GM19395 (cell line): ENCODE measurements at regions not wholly inside any gene's neighbourhood (a gene's known extent, or its start where the extent isn't known, plus 50 kb on each side); places are given as distances from the start of the nearest gene placed in this dataset.
"Not testable (repeated sequence)": the region's sequence is repeated elsewhere in the genome, so short reads cannot be mapped to it uniquely, and the experiment has no call there.

ENCODE experiments used
- ATAC-seq: cut with Tn5 transposase; IDR thresholded peaks from one replicate; pipeline ENCODE4 v1.9.1; 2021; ENCODE audit warnings: mild to moderate bottlenecking, moderate library complexity; ENCODE audit not compliant: unreplicated experiment

DNA sequence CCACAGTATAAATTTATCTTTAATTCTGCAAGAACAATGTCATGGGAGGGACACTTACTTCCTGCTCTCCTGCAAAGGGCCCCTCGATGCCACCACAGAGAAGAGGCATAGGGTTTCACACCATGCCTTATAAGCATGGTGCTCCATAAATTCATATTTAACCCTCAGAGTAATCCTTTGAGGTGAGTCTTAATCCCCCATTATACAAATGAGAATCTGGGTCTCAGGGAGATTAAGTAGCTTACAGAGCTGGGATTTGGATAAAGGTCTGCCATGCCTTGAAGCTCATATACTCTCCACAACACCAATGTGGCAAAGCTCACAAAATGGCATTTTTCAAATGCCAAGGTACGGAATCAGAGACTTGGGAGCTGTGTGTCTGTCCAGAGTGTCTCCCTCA, 268.5 kb upstream of the CCL2 start:
- no peak for ATAC-seq

DNA sequence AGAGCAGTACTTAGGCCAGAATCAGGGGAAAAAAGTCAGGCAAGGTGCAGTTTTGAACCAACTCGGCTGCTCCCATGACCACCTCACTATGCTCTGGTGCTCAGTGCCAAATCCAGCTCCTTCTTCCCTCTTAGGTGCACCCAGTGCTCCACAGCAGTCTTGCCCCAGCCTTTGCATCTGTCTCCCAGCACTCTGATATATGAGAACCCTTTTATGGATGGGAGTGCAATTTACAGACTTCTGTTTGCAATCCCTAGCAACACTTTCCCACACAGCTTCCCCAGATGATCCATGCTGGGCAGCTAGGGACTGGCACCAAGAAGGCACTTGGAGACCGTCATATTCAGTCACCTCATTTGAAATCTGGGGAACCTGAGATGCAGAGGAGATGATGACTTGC, 267.9 kb upstream of the CCL2 start:
- ATAC-seq = no peak

DNA sequence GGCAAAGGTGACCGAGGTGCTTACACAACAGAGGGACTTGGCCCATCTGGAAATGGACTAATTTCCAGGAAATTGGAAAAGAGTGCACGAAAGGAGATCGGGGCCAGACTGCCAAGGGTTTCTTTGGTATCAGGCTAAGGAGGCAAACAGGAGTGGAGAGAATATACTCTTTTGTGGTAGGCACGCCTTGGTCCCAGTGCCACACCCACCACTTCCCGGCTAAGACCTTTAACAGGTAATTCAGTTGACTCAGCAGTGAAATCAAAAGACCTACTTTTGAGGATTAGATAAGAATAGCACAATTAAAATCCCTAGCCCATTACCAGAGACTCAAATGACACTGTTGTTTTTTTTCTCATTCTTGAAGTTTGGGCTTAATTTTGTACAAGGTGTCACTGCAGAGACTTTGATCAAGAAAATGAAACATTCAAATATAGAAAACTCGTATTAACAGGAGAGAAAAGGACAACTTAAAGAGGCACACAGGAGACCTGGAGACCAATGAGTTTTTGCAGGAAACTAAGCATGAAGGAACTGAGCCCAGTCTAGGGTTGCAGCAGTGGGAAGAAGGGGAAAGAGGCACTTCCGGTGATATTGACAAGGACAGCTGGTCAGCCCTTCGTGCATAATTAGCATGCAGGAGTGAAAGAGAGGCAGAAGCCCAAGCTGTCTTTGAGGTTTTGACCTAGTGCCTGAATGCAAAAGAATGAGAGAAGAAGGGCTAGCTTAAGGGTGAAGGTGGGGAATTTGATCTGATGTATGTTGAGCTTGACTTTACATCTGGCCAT, 265.5 kb upstream of the CCL2 start:
- ATAC-seq = no peak

DNA sequence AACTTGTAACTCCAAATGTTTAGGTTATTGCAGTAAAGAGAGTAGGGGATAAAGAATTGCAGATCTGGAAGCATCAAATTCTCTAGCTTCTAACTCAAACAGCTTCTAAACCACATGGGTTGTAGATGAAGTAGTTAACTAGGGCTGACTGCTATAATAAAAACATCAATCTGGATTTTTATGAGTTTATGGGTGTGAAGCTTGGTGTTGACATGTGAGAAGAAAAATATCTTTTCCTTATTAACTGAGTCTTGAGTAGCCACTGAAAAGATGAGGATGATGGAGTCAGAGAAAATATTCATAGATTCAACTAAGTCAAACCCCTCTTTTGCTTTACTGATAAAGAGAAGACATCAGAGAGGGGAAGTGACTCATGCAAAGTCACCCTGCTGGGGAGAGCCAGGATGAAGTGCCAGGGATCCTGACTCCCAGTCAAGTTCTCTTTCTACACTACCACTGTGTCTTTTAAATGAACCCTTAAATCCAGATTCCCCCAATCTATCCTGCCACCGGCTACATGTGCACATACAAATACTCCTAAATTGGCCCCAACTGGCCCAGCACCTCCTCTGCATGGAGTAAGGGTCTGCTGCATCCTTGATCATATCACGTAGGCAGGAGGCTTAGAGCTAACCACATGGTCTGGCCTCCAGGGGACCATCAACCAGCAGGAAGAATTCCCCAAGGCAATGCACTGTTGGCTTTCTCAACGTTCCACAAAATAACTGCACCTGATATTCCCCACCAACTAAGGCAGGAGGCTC, 264.0 kb upstream of the CCL2 start:
- ATAC-seq = no peak

DNA sequence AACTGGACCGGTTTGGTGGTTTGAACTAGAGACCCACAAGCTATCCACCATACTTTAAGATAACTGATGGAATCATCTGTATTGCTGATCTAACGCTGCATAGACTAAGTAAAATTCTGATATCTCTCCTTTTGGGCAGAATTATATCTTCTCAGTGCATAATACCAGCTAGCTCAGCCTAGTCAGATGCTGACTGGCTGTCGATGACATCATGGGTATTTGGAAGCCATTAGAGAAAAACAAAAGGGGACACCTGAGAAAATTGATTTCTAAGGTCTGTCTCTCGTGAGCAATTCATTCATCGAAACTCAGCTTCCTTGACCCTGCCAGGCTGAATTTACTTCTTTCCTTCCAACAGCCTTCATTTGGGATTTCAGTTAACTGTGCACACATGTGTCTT, 263.0 kb upstream of the CCL2 start:
- ATAC-seq = no peak

DNA sequence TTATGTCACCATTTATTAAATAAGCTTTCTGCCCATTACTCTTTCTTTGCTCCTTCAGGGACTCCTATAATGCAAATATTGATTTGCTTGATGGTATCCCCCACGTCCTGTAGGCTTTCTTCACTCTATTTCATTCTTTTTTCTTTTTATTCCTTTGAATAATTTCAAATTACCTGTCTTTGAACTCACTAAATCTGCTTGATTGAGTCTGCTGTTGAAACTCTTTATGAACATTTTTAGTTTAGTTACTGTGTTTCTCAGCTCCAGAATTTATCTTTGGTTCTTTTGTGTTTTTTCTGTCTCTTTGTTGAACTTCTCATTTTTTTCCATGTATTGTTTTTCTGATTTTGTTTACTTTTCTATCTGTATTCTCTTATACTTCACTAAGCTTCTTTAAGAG, 254.4 kb upstream of the CCL2 start:
- no peak for ATAC-seq

DNA sequence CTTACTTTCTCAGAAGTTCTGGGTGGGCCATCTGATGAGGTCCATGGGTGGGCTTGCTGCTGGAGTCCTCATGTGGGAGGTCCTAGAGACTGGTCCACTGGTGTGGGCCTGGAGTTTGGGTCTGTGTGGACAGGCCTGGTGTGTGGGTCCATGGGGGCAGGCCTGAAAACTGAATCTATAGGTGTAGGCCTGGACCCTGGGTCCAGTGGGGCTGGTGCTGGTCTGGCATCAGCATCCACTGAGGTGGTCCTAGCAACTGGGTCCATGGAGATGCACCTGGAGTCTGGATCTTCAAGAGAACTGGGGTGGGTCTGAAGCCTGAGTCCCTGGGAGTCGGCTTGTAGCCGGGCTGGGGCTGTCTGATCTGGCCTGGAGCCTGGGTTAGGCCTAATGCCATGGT, 253.8 kb upstream of the CCL2 start:
- no peak for ATAC-seq

DNA sequence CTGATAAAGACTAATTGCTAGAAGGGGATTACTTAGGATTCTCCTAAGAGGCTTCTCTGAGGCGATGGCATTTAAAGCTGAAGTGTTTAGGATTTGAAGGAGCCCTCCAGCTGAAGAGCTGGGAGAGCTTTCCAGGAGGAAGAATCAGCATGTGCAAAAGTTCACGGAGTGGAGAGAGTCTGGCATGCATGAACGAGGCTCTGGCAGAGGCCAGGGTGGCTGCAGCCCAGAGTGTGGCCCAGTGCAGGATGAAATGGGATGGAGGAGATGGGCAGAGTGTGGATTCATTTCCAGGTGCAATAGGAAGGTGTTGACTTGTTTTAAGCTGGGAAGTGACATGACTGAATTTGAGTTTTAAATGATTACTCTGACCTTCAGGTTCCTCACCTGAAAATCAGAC, 249.0 kb upstream of the CCL2 start:
- no peak for ATAC-seq

DNA sequence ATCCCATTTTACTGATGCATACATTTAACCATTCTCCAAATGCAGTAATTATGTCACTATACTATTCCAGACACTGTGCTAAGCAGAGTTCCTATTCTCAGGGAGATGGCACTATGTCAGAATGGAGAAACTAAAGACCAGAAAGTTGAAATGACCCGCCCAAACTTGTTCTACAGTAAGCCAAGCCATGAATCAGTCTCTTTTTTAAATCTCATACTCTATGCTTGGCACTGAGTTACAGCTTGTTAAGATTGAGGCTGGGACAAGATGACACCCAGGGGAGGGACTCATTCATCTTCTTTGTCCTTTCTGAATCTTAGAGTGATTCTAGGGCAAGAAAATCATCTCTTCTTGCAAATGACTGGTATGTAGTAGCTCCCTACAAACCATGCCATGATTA, 247.0 kb upstream of the CCL2 start:
- no peak for ATAC-seq

DNA sequence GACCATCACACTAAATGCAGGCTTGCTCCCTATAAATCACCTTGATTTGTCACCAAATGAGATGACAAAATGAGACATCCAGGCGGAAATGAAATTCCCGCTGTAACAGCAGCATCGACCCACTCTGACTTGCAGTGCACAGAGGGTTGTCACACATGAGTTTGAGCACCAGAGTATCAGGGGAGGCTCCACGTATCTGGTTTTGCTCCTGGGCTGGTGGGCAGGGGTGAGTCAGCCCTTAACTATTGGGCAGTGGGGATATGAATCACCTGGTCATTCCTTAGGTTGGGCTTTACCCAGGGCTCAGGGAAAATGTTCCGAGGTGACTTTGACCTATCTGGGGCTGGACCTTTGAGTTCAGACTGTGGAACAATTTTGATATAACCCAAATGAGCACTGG, 245.2 kb upstream of the CCL2 start:
- no peak for ATAC-seq

DNA sequence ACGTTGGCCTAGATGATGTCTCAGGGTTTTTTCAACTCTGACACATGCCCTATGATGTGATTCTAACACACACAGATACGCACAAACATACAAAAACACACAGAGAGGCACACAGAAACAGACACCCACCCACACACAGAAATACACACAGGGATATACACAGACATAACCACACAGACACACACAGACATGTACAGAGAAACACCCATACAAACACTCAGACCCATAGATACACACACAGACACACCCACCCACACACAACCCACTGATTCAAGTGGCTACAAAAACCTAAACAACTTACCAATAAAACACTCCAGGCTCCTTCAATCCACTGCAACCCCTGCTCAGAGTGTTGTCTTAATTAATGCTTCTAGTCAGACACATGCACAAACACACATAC, 244.6 kb upstream of the CCL2 start:
- ATAC-seq = no peak

DNA sequence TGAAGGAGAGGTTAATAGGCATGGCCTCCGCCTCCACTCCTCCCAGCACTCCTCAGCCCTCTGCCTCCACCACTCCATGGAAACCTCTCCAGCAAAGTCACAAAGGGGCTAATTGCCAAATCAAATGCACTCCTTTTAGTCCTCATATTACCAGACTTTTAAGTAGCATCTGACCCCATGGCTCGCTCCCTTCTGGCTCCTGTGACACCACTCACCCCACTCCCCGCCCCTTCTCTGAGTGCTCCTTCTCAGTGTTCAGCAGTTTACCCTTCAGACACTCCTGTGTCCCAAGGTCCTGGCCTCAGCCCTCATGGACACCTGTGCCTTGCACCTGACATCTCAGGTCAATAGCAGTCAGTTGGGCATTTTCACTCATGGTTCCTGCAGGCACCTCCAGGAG, 243.5 kb upstream of the CCL2 start:
- no peak for ATAC-seq

DNA sequence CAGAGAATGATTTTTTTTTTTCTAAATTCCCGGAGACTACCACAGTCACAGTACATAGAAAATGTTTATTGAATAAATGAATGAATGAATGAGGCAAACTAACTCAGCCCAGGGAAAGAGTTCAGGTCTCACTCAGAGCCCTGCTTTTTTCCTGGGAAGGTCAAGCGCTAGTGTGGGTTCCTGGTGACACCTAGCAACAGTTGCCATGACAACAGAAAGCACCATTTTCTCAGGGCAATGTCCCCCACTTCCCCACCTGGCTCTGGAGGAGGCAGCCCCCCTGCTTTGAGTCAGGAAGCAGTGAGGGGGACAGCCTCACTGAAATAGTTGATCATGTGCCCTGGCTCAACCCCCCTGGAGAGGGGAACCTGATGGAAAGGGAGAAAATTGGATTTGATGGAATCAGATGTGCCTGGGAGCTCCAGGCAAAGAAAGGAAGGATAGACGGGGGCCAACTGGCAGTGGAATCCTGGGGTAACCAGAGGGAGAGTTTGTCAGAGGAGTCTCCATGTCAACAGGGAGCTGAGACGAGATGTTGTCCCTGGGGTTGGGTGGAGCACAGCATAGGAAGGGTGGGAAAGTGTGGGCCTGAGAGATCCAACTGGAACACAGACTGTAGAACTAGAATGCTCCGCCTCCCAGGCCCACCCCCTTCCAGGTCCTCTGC, 242.2 kb upstream of the CCL2 start:
- no peak for ATAC-seq

DNA sequence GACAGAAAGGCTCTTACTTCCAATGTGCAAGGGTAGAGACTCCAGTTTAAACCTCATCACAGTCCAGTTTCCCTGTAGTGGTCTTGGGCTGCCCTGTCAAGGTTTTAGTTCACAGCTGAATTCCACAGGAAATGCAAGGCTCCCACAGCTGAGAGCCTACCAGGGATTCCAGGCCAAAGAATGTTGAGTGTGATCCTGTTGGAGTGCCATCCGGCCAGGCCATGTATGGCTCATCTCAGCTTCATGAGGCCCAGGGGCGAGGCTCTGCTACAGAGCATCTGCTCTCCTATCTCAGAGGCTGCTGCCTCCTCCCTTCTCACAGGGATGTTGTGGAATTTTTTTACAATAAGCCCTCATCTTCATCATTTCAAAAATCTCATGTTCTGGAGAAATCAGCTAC, 239.8 kb upstream of the CCL2 start:
- no peak for ATAC-seq

DNA sequence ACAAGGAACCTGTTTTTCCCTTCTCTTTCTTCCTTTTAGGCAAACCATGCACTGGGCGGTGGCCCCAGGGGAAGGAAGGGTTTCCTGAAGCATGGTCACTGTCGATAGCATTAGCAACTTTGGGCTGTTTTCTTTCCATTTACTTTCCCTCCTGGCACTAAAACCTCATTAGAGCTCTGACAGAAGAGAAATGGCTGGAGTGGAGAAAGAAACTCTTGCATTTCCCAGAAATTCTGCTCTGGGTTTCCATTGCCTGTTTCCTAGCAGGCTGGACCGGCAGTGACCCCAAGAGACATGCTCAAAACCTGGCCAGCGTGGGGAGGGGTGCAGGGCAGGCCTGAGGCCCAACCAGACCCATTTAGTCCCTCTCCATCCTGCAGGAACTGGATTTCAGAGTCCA, 230.7 kb upstream of the CCL2 start:
- no peak for ATAC-seq

DNA sequence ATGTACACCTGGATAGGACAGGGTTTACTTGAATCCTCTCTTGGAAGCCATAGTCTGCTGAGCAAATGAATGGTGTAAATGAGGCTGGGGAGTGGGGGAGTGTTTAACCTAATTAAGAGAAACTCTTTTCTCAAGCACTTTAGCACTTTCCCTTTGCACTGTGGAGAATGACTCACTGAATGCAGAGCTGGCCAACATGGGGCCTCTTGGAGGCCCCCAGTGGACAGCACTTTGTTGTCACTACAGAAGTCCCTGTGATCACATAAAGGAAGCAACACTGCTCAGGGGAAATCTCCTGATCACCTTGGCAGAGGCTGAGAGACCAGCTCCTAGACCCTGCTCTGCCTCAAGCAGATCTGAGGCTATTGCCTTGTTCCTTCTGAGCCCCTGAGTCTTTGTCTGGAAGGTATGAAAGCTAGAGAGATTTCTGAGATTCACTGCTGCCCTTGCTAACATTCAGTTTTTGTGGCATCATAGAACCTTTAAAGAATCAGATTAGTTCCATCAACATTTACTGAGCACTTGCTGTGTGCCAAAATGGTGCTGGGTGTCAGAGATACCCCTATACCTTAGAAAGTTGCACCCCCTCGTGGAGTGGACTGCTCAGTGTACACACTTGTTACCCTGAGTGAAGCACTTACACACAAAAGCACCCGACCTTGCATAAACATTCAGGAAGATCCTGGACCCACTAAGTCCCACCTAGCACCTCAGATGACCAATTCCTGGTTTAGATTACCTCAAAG, 230.1 kb upstream of the CCL2 start:
- no peak for ATAC-seq

DNA sequence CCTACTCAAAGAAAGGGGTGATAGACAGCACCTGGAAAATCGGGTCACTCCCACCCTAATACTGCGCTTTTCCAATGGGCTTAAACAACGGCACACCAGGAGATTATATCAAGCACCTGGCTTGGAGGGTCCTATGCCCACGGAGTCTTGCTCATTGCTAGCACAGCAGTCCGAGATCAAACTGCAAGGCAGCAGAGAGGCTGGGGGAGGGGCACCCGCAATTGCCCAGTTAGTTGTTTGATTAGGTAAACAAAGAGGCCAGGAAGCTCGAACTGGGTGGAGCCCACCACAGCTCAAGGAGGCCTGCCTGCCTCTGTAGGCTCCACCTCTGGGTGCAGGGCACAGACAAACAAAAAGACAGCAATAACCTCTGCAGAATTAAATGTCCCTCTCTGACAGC, 224.5 kb upstream of the CCL2 start:
- ATAC-seq = not testable (repeated sequence)

DNA sequence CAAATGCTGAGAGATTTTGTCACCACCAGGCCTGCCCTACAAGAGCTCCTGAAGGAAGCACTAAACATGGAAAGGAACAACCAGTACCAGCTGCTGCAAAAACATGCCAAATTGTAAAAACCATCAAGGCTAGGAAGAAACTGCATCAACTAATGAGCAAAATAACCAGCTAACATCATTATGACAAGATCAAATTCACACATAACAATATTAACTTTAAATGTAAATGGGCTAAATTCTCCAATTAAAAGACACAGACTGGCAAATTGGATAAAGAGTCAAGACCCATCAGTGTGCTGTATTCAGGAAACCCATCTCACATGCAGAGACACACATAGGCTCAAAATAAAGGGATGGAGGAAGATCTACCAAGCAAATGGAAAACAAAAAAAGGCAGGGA, 222.8 kb upstream of the CCL2 start:
- not testable (repeated sequence) for ATAC-seq

DNA sequence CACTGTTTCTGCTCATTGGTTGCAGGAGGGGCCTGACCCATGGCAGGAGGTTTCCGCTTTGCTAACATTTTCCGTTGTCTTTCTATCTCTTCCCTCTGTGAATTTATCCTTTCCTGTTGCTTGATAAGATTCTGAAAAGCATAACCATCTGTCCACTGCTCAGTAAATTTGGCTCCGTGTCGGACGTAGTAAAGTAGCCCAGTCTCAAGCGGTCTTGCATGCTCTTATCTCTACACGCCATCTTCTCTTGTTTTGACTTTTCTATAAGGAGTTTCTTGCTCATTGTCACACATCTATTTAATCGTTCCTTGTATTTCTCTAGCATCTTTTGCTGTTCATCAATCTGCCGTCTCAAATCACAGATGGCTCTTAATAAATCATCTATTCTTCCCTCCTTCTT, 216.3 kb upstream of the CCL2 start:
- ATAC-seq = not testable (repeated sequence)

DNA sequence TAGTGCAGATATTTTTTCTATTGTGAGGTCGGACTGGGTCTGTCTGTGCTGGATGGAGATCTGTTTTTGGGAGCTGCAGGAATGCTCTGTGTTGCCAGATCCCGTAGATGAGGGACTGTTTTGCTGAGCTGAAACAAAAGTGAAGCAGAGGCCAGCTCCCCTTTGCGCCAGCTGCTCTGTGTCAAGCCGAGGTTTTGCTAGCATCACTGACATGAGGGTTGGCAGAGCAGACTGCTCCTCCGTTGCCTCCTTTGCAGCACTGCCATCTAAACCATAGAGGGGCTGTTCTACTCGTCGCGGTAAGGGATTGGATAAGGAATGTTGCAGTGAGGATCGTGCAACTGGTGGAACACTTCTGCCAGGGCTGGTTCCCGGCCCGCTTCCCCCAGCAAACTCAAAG, 215.9 kb upstream of the CCL2 start:
- ATAC-seq = not testable (repeated sequence)
